K562 (cell line): ENCODE measurements at regions not wholly inside any gene's neighbourhood (a gene's known extent, or its start where the extent isn't known, plus 50 kb on each side); places are given as distances from the start of the nearest gene placed in this dataset.

ENCODE experiments used
- ATF1 ChIP-seq, 2 experiments: fragments of 450-650 bp in 1 of 2; IDR thresholded peaks; 2 replicates each; pipeline ENCODE4 v1.6.1; 2016; ENCODE audit warnings: missing compliant biosample characterization in 1 of 2, missing genetic modification characterization in 1 of 2
- C11orf30 ChIP-seq: fragments of 450-650 bp; IDR thresholded peaks from 2 replicates; pipeline ENCODE4 v1.6.1; 2016; ENCODE audit warnings: low read depth, mild to moderate bottlenecking
- CBX1 ChIP-seq: sonication (generic); IDR thresholded peaks from 2 replicates; pipeline ENCODE4 v1.6.1; 2016; ENCODE audit warnings: antibody characterized with exemption, low read depth, mild to moderate bottlenecking
- E2F4 ChIP-seq: sonication (generic); formaldehyde crosslinking; IDR thresholded peaks from 2 replicates; pipeline ENCODE4 v1.8.0; 2022; ENCODE audit warnings: mild to moderate bottlenecking, low read depth, missing genetic modification reagents
- FOXM1 ChIP-seq, 2 experiments: fragments of 450-650 bp in 1 of 2; sonication (generic) in 1 of 2; formaldehyde crosslinking in 1 of 2; IDR thresholded peaks; 2 replicates each; pipeline versions ENCODE4 v1.6.1 to v1.9.0; 2017 to 2022; ENCODE audit warnings: low read depth in 2 of 2, mild to moderate bottlenecking in 2 of 2, missing genetic modification reagents in 1 of 2, moderate library complexity in 1 of 2
- IRF9 ChIP-seq: fragments of 450-650 bp; IDR thresholded peaks from 2 replicates; pipeline ENCODE4 v1.6.1; 2016; ENCODE audit warnings: missing biosample characterization, missing genetic modification characterization
- NCOR1 ChIP-seq: fragments of 450-650 bp; IDR thresholded peaks from 2 replicates; pipeline ENCODE4 v1.6.1; 2016; ENCODE audit warnings: mild to moderate bottlenecking, moderate library complexity
- NFIC ChIP-seq: fragments of 450-650 bp; IDR thresholded peaks from 2 replicates; pipeline ENCODE4 v1.6.1; 2017; ENCODE audit warnings: mild to moderate bottlenecking, inconsistent platforms
- POLR2H ChIP-seq: IDR thresholded peaks from 2 replicates; pipeline ENCODE4 v1.6.1; 2016; ENCODE audit warnings: missing genetic modification characterization, low read depth, mild to moderate bottlenecking, control low read depth, missing compliant biosample characterization, moderate library complexity
- SLC30A9 ChIP-seq: fragments of 250-450 bp; sonication (Bioruptor Pico); IDR thresholded peaks from 2 replicates; pipeline ENCODE4 v1.8.0; 2022; ENCODE audit warnings: mild to moderate bottlenecking, moderate library complexity
- ZBTB7A ChIP-seq: IDR thresholded peaks from 2 replicates; pipeline ENCODE4 v1.6.1; 2011; ENCODE audit warnings: low read depth, mild to moderate bottlenecking, low read length, moderate library complexity, borderline replicate concordance; ENCODE audit not compliant: control insufficient read depth
- ZNF311 ChIP-seq: fragments of 250-450 bp; sonication (Bioruptor Pico); IDR thresholded peaks from 2 replicates; pipeline ENCODE4 v1.4.0; 2020; ENCODE audit warnings: mild to moderate bottlenecking, moderate library complexity
- ZNF318 ChIP-seq, 2 experiments: fragments of 450-650 bp; IDR thresholded peaks; 2 replicates each; pipeline ENCODE4 v1.6.1; 2016; ENCODE audit warnings: mild to moderate bottlenecking in 2 of 2, borderline replicate concordance in 1 of 2, low read depth in 1 of 2, moderate library complexity in 1 of 2

GRCh38 chr6:15956205-15957106 lies 172.4 kb upstream of the MYLIP start (continued):
- TF ChIP-seq IRF9 (0 out of 2 replicates have a peak, but pooled peaks have one; percentile 16), CBX1 (no peak), NFIC (peak; percentile 98), SLC30A9 (CRISPR knock-in tag) (no peak), POLR2H (no peak), FOXM1 (IDR thresholded peaks at IDR 0.05; ENCODE audit: low read depth) (0 out of 2 replicates have a peak, but pooled peaks have one; percentile 9), FOXM1 (CRISPR knock-in tag; IDR thresholded peaks at IDR 0.05; ENCODE audit: low read depth) (no peak), ZNF318 (IDR thresholded peaks at IDR 0.05; ENCODE audit: borderline replicate concordance in 1 of 2, low read depth in 1 of 2) (no peak), E2F4 (CRISPR knock-in tag) (no peak), ZBTB7A (no peak), C11orf30 (no peak), ZNF311 (CRISPR knock-in tag) (no peak), ATF1 (CRISPR knock-in tag; IDR thresholded peaks at IDR 0.05) (no peak), ATF1 (tag; IDR thresholded peaks at IDR 0.05) (peak; percentile 52; the same call in 1 of the 2 replicates), NCOR1 (no peak)
